Body of pancreas (tissue), 4 donors: ENCODE measurements at regions not wholly inside any gene's neighbourhood (a gene's known extent, or its start where the extent isn't known, plus 50 kb on each side); places are given as distances from the start of the nearest gene placed in this dataset.

ENCODE experiments used
- CTCF ChIP-seq, 7 experiments: fragments of 450-650 bp in 4 of 7; fragments of 200-600 bp in 3 of 7; sonication (generic) in 3 of 7; IDR thresholded peaks; one replicate each; pipeline ENCODE4 v1.5.1; 2016 to 2019; ENCODE audit warnings: antibody characterized with exemption in 7 of 7
- POLR2A ChIP-seq, 3 donors: fragments of 450-650 bp; IDR thresholded peaks; one replicate each; pipeline ENCODE4 v1.6.1; 2016; ENCODE audit warnings: antibody characterized with exemption in 3 of 3, mild to moderate bottlenecking in 2 of 3

GRCh38 chr14:51180577-51180976, 59.5 kb upstream of the TMX1 start:
- no peak for TF ChIP-seq CTCF (IDR thresholded peaks at IDR 0.05)
- no peak for TF ChIP-seq POLR2A (IDR thresholded peaks at IDR 0.05)
